Natural killer cell (primary cell): ENCODE measurements at regions not wholly inside any gene's neighbourhood (a gene's known extent, or its start where the extent isn't known, plus 50 kb on each side); places are given as distances from the start of the nearest gene placed in this dataset.
"Not testable (repeated sequence)": the region's sequence is repeated elsewhere in the genome, so short reads cannot be mapped to it uniquely, and the experiment has no call there.

Experiments
- ATAC-seq, 3 donors: fragments of 150-1000 bp in 2 of 3; fragments of 200-7000 bp in 1 of 3; cut with Tn5 transposase; 1 replicate in 1 of 3; 2 replicates in 2 of 3; pipeline ENCODE4 v1.10.0; 2021; ENCODE audit warnings: mild to moderate bottlenecking in 2 of 3, moderate library complexity in 2 of 3
- DNase-seq, 2 donors: peaks; one replicate each; pipeline versions ENCODE4 v3.0.0 to v3.0.0-alpha.2; 2013 to 2021; ENCODE audit warnings: mixed read lengths in 1 of 2
- H3K27ac ChIP-seq: one replicate; pipeline ENCODE4 v1.5.1; 2013; ENCODE audit warnings: mild to moderate bottlenecking, low read length
- H3K27me3 ChIP-seq: one replicate; pipeline ENCODE4 v1.6.1; 2013; ENCODE audit warnings: low read length; ENCODE audit not compliant: control insufficient read depth, insufficient read depth
- H3K36me3 ChIP-seq: one replicate; pipeline ENCODE4 v1.6.1; 2013; ENCODE audit warnings: low read length; ENCODE audit not compliant: control insufficient read depth, insufficient read depth
- H3K4me1 ChIP-seq: one replicate; pipeline ENCODE4 v1.6.1; 2013; ENCODE audit warnings: low read length; ENCODE audit not compliant: control insufficient read depth, insufficient read depth
- H3K4me3 ChIP-seq: one replicate; pipeline ENCODE4 v1.5.1; 2013; ENCODE audit warnings: low read length
- H3K9me3 ChIP-seq: one replicate; pipeline ENCODE4 v1.6.1; 2013; ENCODE audit warnings: low read length; ENCODE audit not compliant: control insufficient read depth, insufficient read depth
- H3K27ac Mint-ChIP-seq, 2 donors: one replicate each; pipeline ENCODE4 v1.8.0; 2022; ENCODE audit warnings: mild to moderate bottlenecking in 2 of 2, mixed read lengths in 2 of 2, moderate library complexity in 1 of 2
- H3K27me3 Mint-ChIP-seq, 2 donors: one replicate each; pipeline ENCODE4 v1.8.0; 2022; ENCODE audit warnings: low read depth in 2 of 2, mixed read lengths in 2 of 2
- H3K36me3 Mint-ChIP-seq: one replicate; pipeline ENCODE4 v1.8.0; 2022; ENCODE audit warnings: mixed read lengths
- H3K4me1 Mint-ChIP-seq, 2 donors: one replicate each; pipeline ENCODE4 v1.8.0; 2022; ENCODE audit warnings: mixed read lengths in 2 of 2
- H3K4me3 Mint-ChIP-seq: one replicate; pipeline ENCODE4 v1.8.0; 2022; ENCODE audit warnings: mild to moderate bottlenecking, moderate library complexity, mixed read lengths
- H3K9me3 Mint-ChIP-seq, 2 donors: one replicate each; pipeline ENCODE4 v1.8.0; 2022; ENCODE audit warnings: mixed read lengths in 2 of 2
- WGBS: methylation state at CpG from one replicate; pipeline ENCODE4 v1.1.7; 2013; ENCODE audit warnings: missing lambda C conversion rate; ENCODE audit not compliant: insufficient coverage; 5-methylcytosine and 5-hydroxymethylcytosine counted together
- intact Hi-C: fragments of 100-400 bp; cut with micrococcal nuclease; formaldehyde crosslinking; loops from one replicate; pipeline ENCODE4 v1.14.2; 2022
- TF ChIP-seq, protein P1 (sequence below): fragments of 200-600 bp; IDR thresholded peaks from one replicate; pipeline ENCODE4 v1.8.0; 2022; ENCODE audit warnings: antibody characterized with exemption

DNA sequence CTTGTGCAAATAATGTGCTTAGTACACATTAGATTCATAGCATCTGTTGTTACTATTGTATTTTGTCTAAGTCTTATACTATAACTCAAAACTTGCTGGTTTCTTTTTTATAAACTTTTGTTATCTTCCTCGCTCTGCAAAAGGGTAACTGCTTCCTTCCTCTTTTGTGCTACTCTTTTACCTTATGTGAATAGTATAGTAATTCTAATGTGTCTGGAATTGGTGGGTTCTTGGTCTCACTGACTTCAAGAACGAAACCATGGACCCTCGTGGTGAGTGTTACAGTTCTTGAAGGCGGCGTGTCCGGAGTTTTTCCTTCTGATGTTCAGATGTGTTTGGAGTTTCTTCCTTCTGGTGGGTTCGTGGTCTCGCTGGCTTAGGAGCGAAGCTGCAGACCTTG lies 563.1 kb upstream of the LUZP2 start:
- Mint-ChIP-seq H3K9me3 (peaks cover 2 to 3% of the 10 kb centered on the region in 2 donors), H3K36me3 (no peaks in the 10 kb centered on the region), H3K4me3 (peak overlapping the region; percentile 83), H3K27me3 (no peaks in the 10 kb centered on the region), H3K27ac (peak overlapping the region in 1 of 2 donors; percentile 82), H3K4me1 (peaks cover 7 to 15% of the 10 kb centered on the region in 2 donors)
- intact Hi-C loops, result no loop called here
- Histone ChIP-seq H3K4me1 (peaks cover 3% of the 10 kb centered on the region), H3K27me3 (no peaks in the 10 kb centered on the region), H3K36me3 (no peaks in the 10 kb centered on the region), H3K4me3 (no peak overlapping the region), H3K9me3 (no peaks in the 10 kb centered on the region), H3K27ac (no peak overlapping the region)
- ATAC-seq (no peak), DNase-seq (no peak)
- WGBS, result 18% methylated on average over 8 of the region's 9 CpGs
- TF ChIP-seq, protein P1, sequence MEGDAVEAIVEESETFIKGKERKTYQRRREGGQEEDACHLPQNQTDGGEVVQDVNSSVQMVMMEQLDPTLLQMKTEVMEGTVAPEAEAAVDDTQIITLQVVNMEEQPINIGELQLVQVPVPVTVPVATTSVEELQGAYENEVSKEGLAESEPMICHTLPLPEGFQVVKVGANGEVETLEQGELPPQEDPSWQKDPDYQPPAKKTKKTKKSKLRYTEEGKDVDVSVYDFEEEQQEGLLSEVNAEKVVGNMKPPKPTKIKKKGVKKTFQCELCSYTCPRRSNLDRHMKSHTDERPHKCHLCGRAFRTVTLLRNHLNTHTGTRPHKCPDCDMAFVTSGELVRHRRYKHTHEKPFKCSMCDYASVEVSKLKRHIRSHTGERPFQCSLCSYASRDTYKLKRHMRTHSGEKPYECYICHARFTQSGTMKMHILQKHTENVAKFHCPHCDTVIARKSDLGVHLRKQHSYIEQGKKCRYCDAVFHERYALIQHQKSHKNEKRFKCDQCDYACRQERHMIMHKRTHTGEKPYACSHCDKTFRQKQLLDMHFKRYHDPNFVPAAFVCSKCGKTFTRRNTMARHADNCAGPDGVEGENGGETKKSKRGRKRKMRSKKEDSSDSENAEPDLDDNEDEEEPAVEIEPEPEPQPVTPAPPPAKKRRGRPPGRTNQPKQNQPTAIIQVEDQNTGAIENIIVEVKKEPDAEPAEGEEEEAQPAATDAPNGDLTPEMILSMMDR, result no peak

DNA sequence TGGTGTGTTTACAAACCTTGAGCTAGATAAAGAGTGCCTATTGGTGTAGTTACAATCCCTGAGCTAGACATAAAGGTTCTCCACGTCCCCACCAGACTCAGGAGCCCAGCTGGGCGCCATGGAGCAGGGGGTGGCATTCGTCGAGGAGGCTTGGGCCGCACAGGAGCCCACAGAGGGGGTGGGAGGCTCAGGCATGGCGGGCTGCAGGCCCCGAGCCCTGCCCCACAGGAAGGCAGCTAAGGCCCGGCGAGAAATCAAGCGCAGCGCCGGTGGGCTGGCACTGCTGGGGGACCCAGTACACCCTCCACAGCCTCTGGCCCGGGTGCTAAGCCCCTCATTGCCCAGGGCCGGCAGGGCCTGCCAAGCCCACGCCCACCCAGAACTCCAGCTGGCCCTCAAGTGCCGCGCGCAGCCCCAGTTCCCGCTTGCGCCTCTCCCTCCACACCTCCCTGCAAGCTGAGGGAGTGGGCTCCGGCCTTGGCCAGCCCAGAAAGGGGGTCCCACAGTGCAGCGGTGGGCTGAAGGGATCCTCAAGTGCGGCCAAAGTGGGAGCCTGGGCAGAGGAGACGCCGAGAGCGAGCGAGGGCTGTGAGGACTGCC lies 562.1 kb upstream of the LUZP2 start:
- H3K36me3 Mint-ChIP-seq, H3K4me3 ChIP-seq, H3K9me3 Mint-ChIP-seq, H3K4me1 ChIP-seq, H3K27ac ChIP-seq, H3K36me3 ChIP-seq, H3K27ac Mint-ChIP-seq, H3K27me3 ChIP-seq, ATAC-seq, H3K27me3 Mint-ChIP-seq, H3K4me3 Mint-ChIP-seq, intact Hi-C loops, H3K9me3 ChIP-seq, DNase-seq: not testable (repeated sequence)
- H3K4me1 Mint-ChIP-seq, result peaks cover 7 to 15% of the 10 kb centered on the region in 2 donors
- WGBS, result 96% methylated on average over 27 of the region's 27 CpGs

DNA sequence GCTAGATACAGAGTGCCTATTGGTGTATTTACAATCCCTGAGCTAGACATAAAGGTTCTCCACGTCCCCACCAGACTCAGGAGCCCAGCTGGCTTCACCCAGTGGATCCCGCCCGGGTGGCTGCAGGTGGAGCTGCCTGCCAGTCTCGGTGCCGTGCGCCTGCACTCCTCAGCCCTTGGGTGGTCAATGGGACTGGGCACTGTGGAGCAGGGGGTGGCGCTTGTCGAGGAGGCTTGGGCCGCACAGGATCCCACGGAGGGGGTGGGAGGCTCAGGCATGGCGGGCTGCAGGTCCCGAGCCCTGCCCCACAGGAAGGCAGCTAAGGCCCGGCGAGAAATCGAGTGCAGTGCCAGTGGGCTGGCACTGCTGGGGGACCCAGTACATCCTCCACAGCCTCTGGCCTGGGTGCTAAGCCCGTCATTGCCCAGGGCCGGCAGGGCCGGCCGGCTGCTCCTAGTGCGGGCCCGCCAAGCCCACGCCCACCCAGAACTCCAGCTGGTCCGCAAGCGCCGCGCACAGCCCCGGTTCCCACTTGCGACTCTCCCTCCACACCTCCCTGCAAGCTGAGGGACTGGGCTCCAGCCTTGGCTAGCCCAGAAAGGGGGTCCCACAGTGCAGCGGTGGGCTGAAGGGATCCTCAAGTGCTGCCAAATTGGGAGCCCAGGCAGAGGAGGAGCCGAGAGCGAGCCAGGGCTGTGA lies 554.6 kb upstream of the LUZP2 start:
- 92% methylated on average over 31 of the region's 31 CpGs for WGBS
- H3K27me3 Mint-ChIP-seq, H3K4me3 Mint-ChIP-seq, H3K4me3 ChIP-seq, H3K27ac Mint-ChIP-seq, H3K4me1 ChIP-seq, H3K27ac ChIP-seq, intact Hi-C loops, ATAC-seq, H3K36me3 ChIP-seq, H3K4me1 Mint-ChIP-seq, H3K36me3 Mint-ChIP-seq, DNase-seq, H3K27me3 ChIP-seq, H3K9me3 ChIP-seq, H3K9me3 Mint-ChIP-seq: not testable (repeated sequence)

DNA sequence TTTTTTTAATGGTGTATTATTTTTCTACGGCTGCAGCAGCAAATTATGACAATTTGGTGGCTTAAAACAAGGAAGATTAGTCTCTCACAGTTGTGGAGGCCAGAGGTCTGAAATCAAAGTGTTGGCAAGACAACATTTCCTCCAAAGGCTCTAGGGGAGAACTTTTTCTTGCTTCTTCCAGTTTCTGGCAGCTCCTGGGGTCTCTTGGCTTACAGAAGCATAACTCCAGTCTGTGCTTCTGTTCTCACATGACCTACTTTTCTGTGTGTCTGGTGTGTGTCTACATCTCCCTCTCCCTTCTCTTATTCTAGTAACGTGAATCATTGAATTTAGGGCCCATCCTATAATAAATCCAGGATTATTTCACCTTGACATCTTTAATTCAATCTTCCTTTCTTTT lies 551.9 kb upstream of the LUZP2 start:
- H3K36me3 ChIP-seq, result no peaks in the 10 kb centered on the region
- no peak for DNase-seq
- intact Hi-C loops, result no loop called here
- H3K4me3 ChIP-seq, result no peak overlapping the region
- ATAC-seq, result no peak
- H3K4me1 ChIP-seq, result no peaks in the 10 kb centered on the region
- no peaks in the 10 kb centered on the region for H3K27me3 ChIP-seq
- Mint-ChIP-seq H3K9me3 (no peaks in the 10 kb centered on the region), H3K36me3 (no peaks in the 10 kb centered on the region), H3K27ac (no peak overlapping the region), H3K27me3 (no peaks in the 10 kb centered on the region), H3K4me1 (no peaks in the 10 kb centered on the region), H3K4me3 (no peak overlapping the region)
- 73% methylated on average over 1 of the region's 2 CpGs for WGBS
- H3K27ac ChIP-seq, result no peak overlapping the region
- TF ChIP-seq, protein P1, result no peak
- no peaks in the 10 kb centered on the region for H3K9me3 ChIP-seq
